Stimulated activated CD8-positive, alpha-beta memory T cell treated with anti-CD3 and anti-CD28 coated beads, Interleukin-7, amount 100 ng/mL, for 4 hours (primary cell): ENCODE measurements at regions not wholly inside any gene's neighbourhood (a gene's known extent, or its start where the extent isn't known, plus 50 kb on each side); places are given as distances from the start of the nearest gene placed in this dataset.

ENCODE experiments used
- DNase-seq, 2 donors: peaks; one replicate each; pipeline ENCODE4 v3.0.0-alpha.2; 2020; ENCODE audit warnings: low read depth in 2 of 2

- DNase-seq, result no peak
These were observed 357.0 kb upstream of the FSIP2 start for GRCh38 chr2:185381631-185382030.

DNA sequence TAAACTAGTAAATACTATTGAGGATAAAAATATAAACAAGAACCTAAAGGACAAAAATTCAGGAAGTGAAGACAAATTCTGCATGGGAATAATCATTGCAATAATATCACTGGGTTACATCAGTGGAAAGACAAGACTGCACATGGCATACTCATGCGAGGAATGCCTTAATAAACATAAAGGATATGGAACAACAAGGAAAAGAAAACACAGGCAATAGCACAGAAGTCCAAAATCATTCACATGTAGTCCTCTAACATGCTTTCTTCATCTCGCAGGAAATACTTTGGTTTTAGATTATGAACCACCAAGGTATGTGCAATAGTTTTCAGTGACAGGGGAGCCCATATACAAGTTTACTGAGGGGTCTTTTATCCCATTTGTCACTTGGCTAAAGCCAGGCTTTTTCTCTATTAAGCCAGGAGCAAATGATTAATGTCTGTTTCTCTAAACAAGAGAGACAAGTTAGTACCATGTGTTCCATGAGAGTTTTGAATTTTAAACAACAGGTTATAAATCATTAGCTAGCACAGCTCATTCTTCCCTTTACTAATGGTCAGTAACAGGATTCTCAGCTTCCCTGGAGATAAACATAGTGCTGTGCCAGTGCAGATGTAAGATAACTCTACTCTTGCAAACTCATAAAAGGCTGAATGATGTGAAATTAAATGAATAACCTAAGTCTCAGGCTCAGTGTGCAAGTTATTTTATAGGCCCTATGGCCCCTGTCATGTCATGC, 353.6 kb upstream of the FSIP2 start:
- no peak for DNase-seq

DNA sequence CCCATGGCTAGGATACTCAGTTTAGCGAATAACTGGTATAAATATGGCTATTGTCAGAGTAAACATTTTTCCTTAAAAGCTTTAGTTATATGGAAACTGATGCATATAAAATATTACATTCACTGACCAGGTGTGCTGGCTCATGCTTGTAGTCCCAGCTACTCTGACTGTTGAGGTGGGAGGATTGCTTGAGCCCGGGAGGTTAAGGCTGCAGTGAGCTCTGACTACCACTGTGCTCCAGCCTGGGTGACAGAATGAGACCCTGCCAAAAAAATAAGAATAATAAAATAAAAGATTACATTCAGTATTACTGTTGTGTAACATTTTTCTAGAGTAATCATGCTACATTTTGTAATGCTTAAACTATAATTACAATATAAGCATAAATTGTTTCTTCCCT, 350.4 kb upstream of the FSIP2 start:
- no peak for DNase-seq

DNA sequence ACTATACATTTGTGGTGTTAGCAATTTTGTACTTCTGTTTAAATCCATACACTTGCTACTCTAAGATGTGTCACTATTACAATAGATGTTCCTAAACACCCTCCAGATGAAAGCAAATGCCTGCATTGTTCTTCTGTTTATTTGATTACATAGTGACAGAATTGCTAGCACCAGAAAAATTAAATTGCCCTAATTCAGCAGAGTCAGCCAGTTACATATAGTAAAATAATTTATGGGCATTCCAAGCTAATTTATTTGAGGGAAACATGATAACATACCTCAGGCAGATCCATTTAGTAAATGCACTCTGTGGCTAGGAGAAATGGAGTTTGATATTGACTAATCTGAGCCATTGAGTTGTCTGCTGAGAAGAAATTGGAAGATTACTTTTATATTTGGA, 347.1 kb upstream of the FSIP2 start:
- no peak for DNase-seq

DNA sequence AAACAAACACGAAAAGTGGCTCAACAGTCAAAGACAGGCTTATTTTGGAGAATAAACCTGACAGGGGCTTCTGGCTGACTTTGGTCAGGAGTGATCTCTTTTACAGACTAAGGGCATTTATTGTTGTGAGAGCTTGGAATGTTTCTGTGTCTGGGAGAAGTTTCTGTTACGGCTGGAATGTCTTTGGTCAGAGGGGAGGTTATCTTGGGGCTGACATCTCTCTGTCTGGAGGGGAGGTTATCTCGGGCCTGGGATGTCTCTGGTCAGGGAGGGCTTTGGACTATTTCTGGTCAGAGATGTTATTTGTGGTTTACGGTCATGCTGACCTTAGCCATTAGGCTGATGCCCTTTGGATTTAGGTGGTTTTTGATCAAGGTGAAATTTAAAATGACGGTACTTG, 345.5 kb upstream of the FSIP2 start:
- no peak for DNase-seq

DNA sequence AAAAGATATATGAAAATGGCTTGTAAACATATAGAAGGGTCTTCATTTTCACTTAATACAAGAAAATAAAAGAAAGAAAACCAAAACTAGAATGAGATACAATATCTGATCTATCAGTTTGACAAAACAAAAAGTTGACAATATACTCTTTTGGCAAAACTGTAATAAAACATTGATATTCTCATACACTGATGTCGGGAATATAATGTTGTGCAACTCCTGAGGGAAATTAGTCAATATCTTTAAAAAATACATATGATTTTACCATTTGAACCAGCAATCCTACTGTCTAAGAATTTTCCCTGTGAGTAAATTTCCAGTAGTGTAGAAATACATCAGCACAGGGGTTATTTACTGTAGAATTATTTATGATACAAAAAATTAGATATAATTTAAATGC, 336.1 kb upstream of the FSIP2 start:
- no peak for DNase-seq

GRCh38 chr2:185404578-185404977, 334.0 kb upstream of the FSIP2 start:
- no peak for DNase-seq

- no peak for DNase-seq
These were observed 321.5 kb upstream of the FSIP2 start for GRCh38 chr2:185417111-185417510.

DNA sequence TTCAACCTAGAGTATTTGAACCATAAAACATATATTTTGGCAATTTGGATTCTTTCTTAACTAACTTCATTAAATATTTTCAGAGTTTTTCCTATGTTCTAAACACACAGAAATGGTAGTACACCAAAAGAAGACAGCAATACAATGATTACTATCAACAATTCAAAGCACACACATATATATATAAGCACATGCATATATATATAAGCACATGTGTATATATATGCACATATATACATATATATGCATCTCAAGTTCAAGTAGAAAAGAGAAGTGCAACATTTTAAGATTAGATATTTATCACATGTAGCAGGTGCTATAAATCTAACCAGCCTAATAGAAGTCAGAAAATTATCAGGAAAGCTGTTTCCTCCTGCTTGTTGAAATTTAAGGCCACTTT, 320.9 kb upstream of the FSIP2 start:
- DNase-seq, result no peak

DNA sequence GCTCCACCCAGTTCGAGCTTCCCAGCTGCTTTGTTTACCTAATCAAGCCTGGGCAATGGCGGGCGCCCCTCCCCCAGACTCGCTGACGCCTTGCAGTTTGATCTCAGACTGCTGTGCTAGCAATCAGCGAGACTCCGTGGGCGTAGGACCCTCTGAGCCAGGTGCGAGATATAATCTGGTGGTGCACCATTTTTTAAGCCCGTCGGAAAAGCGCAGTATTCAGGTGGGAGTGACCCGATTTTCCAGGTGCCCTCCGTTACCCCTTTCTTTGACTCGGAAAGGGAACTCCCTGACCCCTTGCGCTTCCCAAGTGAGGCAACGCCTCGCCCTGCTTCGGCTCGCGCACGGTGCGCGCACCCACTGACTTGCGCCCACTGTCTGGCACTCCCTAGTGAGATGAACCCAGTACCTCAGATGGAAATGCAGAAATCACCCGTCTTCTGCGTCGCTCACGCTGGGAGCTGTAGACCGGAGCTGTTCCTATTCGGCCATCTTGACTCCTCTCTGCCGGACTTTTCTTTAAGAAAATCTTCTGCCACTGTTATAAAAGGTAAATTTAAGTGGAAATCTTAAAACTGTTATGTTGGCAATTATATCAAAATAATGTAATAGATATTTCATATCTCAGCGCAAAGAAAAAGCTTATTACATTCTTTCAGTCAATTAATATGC, 313.5 kb upstream of the FSIP2 start:
- peak in 1 of 2 donors; percentile 3 for DNase-seq

DNA sequence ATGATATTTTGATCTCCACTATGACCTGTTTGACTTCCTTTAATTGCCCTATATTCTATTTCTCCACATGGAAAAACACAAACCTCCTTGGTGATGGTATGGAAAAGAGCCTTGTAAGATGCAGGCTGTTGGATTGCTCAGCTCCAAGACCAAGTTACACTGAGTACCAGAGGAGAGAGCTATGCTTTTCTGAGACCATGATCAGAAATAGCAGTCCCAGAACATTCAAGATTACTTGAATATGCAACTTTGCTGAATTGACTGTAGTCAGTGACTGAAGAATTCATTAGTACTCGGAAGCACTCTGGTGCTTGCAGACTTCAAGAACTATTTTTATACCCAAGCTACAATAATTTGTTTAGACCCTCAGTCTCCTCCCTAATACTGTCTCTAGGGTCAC, 310.6 kb upstream of the FSIP2 start:
- no peak for DNase-seq

GRCh38 chr2:185433824-185434223, 304.8 kb upstream of the FSIP2 start:
- no peak for DNase-seq

- DNase-seq, result no peak
These were observed 301.7 kb upstream of the FSIP2 start for GRCh38 chr2:185436787-185437372.

DNA sequence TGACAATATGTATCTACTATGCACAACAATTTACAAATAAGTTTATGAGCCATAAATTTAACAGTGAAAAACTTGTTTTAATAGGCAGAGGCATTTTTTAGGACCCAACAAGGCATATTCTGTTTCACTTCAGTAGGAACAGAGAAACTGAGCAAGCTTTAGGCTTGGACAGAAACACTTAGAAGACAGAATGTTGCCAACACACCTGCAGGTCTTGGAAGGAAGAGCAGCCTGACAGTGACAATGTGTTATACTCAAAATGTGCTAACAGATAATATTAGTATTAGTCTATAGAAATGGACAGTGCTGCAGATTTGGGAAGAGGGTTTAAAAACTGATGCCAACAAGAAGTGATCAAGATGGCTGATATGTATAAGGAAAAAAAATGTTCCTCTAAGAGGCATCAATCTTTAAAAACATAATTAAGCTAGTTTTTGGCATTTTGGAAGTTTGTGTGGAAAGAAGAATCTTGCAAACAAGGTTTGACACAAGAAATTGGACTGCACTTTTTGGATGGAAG, 297.1 kb upstream of the FSIP2 start:
- no peak for DNase-seq

DNA sequence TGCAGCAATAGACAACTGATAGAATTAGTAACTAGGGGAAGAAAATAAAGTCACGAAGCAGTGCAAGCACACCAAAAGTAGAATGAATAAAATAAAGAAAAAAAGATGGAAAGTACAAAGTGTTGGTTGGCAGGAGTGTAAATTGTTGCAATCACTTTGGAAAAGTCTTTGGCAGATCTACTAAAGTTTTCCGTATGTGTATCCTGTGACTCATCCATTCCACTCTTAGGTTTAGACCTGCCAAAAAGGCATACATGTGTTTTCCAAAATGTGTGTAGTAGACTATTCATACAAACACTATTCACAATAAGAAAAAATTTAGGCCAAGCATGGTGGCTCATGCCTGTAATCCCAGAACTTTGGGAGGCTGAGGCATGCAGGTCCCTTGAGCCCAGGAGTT, 282.1 kb upstream of the FSIP2 start:
- no peak for DNase-seq

DNA sequence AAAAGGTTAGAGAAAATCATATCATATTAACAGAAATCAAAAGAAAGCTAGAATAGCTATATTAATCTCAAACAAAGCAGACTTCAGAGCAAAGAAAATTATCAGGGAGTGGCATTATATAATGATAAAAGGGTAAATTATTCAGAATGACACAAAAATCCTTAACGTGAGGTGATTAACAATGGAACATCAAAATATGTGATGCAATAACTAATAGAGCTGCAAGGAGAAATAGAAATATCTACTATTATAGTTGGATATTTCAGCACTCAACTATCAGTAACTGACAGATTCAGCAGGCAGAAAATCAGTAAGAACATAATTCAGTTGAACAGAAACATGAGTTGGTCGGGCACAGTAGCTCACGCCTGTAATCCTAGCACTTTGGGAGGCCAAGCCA, 275.1 kb upstream of the FSIP2 start:
- DNase-seq, result no peak

DNA sequence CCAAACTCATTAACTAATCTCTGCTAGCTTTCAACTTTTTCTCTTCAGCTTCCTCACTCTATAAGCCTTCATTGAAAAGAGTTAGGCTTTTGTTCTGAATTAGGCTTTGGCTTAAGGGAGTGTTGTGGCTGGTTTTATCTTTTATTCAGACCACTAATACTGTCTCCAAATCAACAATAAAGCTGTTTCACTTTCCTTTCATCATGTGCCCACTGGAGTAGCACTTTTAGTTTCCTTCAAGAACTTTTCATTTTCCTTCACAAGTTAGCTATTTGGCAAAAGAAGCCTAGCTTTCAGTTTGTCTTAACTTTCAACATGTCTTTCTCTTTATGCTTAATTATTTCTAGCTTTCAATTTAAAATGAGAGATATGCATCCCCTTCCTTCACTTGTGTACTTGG, 271.7 kb upstream of the FSIP2 start:
- DNase-seq, result no peak

DNA sequence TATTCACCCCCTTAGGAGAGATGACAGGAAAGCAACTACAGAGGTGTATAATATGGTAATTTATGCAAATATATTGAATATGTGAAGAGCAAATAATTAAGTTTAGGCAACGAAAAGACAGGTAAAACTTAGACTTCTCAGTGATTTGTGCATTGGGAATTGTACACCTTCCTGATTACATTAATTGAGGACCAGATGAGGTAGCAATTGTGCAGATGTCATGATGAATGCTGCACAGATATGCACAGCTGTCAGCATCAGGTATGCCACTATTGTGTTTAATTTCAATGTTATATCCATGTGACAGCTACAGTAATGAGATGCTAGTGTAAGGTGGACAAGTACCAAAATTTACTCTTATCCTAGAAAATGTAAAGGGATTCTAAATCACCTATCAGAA, 267.2 kb upstream of the FSIP2 start:
- DNase-seq, result no peak

GRCh38 chr2:185472574-185472973, 266.0 kb upstream of the FSIP2 start:
- no peak for DNase-seq

DNA sequence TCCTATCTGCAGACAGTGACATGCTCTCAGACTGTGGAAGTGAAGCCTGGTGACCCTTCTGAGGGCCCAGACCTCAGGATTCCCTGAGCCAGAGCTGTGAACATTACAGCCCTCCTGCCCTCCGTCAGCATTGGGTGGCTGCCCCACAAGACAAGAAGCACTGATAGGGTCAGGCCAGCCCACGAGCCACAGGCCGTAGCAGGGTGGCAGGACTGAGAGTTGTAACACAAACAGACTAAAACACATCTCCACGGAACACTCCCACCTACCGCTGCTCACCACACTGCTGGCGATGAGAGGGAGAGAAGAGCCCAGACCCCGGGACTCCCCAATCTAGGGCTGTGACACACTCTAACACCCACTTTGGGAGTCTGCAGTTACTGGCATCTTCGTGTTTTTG, 264.8 kb upstream of the FSIP2 start:
- no peak for DNase-seq

DNA sequence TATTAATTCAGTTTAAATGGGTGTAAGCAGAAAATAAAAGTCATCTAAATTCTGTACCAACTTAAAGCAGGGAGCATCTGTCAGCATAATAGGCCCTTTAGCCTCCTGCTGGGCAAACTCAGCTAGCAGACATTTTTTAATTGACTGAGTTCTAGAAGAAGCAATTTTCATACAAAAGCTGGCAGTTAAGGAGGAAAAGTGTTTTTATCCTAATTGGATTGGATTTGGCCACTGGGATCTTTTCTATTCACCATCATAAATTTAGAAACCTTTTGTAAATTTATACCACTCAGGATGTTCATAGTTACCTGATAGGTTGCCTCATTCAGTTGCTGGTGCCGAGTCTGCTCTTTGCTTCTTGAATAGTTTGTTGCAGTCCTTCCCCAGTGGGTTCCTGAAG, 262.7 kb upstream of the FSIP2 start:
- no peak for DNase-seq

GRCh38 chr2:185477452-185477851, 261.2 kb upstream of the FSIP2 start:
- no peak for DNase-seq

DNA sequence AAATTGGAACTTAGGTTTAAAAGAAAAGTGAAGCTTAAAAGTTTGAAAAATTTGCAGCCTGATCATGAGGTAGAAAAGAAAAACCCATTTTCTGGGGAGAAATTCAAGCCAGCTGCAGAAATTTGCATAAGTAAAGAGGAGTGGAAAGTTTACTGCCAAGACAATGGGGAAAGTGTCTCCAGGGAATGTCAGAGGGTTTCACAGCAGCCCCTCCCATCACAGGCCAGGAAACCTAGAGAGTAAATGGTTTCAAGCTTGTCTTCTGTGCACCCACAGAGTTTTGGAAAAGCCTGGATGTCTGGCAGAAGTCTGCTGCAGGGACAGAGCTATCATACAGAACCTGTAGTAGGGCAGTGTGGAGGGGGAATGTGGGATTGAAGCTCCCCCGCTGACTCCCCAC, 254.0 kb upstream of the FSIP2 start:
- no peak for DNase-seq
